ENCODE measurements at regions not wholly inside any gene's neighbourhood (a gene's known extent, or its start where the extent isn't known, plus 50 kb on each side); places are given as distances from the start of the nearest gene placed in this dataset.

DNA sequence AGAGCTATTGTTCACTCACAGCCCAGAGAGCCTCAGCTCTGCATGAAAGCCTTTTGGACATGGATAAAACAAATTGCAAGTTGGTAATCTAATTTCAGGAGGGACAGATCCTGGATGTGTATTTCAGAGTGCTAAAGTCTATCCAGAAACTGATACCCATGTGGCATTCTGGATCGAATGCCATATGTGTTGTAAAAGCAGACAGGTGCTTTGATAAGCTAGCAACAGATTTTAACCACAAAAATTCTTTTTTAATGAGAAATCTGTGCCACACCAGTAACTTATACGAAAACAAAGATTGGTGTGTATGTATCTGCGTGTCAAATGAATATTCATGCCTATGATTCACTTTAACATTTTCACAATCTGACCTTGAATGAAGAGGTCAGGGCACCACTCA is 936.6 kb upstream of the MAP3K7 start:
- Histone ChIP-seq H3K27ac (ENCODE audit: control insufficient read depth, insufficient read depth) (no peak overlapping the region), H3K27me3 (replicated peaks in 1 of 2; ENCODE audit: control insufficient read depth in 2 of 2, insufficient read depth in 2 of 2, low read length in 1 of 2) (no peaks in the 10 kb centered on the region), H3K36me3 (ENCODE audit: control insufficient read depth in 2 of 2, insufficient read depth in 2 of 2, low read length in 1 of 2) (no peaks in the 10 kb centered on the region), H4K20me1 (ENCODE audit: control insufficient read depth, insufficient read depth) (no peaks in the 10 kb centered on the region), H3K9ac (ENCODE audit: control insufficient read depth, insufficient read depth, low read length) (no peak overlapping the region), H3K4me1 (ENCODE audit: control insufficient read depth, insufficient read depth, low read length) (no peaks in the 10 kb centered on the region), H3K9me3 (replicated peaks; ENCODE audit: control insufficient read depth, insufficient read depth, low read length) (no peaks in the 10 kb centered on the region), H2AFZ (ENCODE audit: control insufficient read depth, low read depth, low read length) (no peak overlapping the region), H3K79me2 (ENCODE audit: control insufficient read depth, insufficient read depth, low read length) (no peaks in the 10 kb centered on the region), H3K4me3 (no peak overlapping the region), H3K4me2 (ENCODE audit: control insufficient read depth, insufficient read depth) (no peak overlapping the region)
- ChIA-PET SMC1A (ENCODE audit: uncharacterized antibody, unreplicated experiment) (interaction anchor here (1.1 to 3.6 kb wide), 8 partner anchors 9 to 84 kb away, joined by 3 to 16 read pairs (median 4); no protein-coding TSS in a partner anchor), RAD21 (ENCODE audit: unreplicated experiment) (interaction anchor here (0.6 to 1.4 kb wide), 5 partner anchors 14 to 430 kb away, joined by 3 to 5 read pairs (median 3); no protein-coding TSS in a partner anchor), CTCF (interaction anchor here (1.7 kb wide), 1 partner anchor 194 kb away, joined by 3 read pairs; no protein-coding TSS in a partner anchor), POLR2A (interaction anchor here (0.6 to 1.6 kb wide), 3 partner anchors 9 to 14 kb away, joined by 3 to 4 read pairs (median 3); no protein-coding TSS in a partner anchor)
- TF ChIP-seq RAD21 (IDR thresholded peaks at IDR 0.05; ENCODE audit: insufficient read depth, low read depth, low read length) = no peak
- no peak for TF ChIP-seq IKZF2 (IDR thresholded peaks at IDR 0.05)
- no peak for TF ChIP-seq HDAC2 (IDR thresholded peaks at IDR 0.05)
- TF ChIP-seq FOXK2 (IDR thresholded peaks at IDR 0.05) = no peak
- no peak for TF ChIP-seq YY1 (IDR thresholded peaks at IDR 0.05; ENCODE audit: low read depth, low read length)
- no peak for TF ChIP-seq ZNF207 (IDR thresholded peaks at IDR 0.05; ENCODE audit: borderline replicate concordance)
- TF ChIP-seq, protein P1, sequence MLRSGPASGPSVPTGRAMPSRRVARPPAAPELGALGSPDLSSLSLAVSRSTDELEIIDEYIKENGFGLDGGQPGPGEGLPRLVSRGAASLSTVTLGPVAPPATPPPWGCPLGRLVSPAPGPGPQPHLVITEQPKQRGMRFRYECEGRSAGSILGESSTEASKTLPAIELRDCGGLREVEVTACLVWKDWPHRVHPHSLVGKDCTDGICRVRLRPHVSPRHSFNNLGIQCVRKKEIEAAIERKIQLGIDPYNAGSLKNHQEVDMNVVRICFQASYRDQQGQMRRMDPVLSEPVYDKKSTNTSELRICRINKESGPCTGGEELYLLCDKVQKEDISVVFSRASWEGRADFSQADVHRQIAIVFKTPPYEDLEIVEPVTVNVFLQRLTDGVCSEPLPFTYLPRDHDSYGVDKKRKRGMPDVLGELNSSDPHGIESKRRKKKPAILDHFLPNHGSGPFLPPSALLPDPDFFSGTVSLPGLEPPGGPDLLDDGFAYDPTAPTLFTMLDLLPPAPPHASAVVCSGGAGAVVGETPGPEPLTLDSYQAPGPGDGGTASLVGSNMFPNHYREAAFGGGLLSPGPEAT (IDR thresholded peaks at IDR 0.05; ENCODE audit: low read depth) = no peak
- TF ChIP-seq HDGF (IDR thresholded peaks at IDR 0.05) = no peak
- TF ChIP-seq, protein P2, sequence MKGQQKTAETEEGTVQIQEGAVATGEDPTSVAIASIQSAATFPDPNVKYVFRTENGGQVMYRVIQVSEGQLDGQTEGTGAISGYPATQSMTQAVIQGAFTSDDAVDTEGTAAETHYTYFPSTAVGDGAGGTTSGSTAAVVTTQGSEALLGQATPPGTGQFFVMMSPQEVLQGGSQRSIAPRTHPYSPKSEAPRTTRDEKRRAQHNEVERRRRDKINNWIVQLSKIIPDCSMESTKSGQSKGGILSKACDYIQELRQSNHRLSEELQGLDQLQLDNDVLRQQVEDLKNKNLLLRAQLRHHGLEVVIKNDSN (IDR thresholded peaks at IDR 0.05; ENCODE audit: borderline replicate concordance, extremely low read length, insufficient read depth, low read depth, low read length) = no peak
- TF ChIP-seq NRF1 (conservative IDR thresholded peaks at IDR 0.05; ENCODE audit: low read depth, low read length) = no peak
- no peak for TF ChIP-seq SUPT20H (IDR thresholded peaks at IDR 0.05; ENCODE audit: borderline replicate concordance, control insufficient read depth, low read depth, low read length)
- no peak for TF ChIP-seq ZNF274 (IDR thresholded peaks at IDR 0.05; ENCODE audit: insufficient read depth, insufficient read length)
- no peak for TF ChIP-seq NBN (IDR thresholded peaks at IDR 0.05)
- TF ChIP-seq, protein P3, sequence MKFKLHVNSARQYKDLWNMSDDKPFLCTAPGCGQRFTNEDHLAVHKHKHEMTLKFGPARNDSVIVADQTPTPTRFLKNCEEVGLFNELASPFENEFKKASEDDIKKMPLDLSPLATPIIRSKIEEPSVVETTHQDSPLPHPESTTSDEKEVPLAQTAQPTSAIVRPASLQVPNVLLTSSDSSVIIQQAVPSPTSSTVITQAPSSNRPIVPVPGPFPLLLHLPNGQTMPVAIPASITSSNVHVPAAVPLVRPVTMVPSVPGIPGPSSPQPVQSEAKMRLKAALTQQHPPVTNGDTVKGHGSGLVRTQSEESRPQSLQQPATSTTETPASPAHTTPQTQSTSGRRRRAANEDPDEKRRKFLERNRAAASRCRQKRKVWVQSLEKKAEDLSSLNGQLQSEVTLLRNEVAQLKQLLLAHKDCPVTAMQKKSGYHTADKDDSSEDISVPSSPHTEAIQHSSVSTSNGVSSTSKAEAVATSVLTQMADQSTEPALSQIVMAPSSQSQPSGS (IDR thresholded peaks at IDR 0.05; ENCODE audit: low read length) = no peak
- TF ChIP-seq, protein P4, sequence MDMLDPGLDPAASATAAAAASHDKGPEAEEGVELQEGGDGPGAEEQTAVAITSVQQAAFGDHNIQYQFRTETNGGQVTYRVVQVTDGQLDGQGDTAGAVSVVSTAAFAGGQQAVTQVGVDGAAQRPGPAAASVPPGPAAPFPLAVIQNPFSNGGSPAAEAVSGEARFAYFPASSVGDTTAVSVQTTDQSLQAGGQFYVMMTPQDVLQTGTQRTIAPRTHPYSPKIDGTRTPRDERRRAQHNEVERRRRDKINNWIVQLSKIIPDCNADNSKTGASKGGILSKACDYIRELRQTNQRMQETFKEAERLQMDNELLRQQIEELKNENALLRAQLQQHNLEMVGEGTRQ (IDR thresholded peaks at IDR 0.05; ENCODE audit: borderline replicate concordance, low read depth, low read length) = no peak
- 3% methylated on average over 3 of the region's 3 CpGs for WGBS (ENCODE audit: insufficient coverage, insufficient replicate concordance, low lambda C conversion rate, missing lambda C conversion rate)
- DNase-seq (ENCODE audit: low read depth, low spot score) (no peak), ATAC-seq (no peak), FAIRE-seq (no peak)
- no TSS peak for BruUV-seq (replicated peaks)
- in situ Hi-C loops (cut with MboI) (no loop called here), intact Hi-C loops (cut with micrococcal nuclease; ENCODE audit: unreplicated experiment) (no loop called here)

All from GM12878 (cell line).